MM.1S (cell line): ENCODE measurements at regions not wholly inside any gene's neighbourhood (a gene's known extent, or its start where the extent isn't known, plus 50 kb on each side); places are given as distances from the start of the nearest gene placed in this dataset.

Experiments used
- DNase-seq: peaks from one replicate; pipeline ENCODE4 v3.0.0-alpha.2; 2015
- H2AFZ ChIP-seq: fragments of 300-600 bp; sonication (generic); 2 replicates; pipeline ENCODE4 v1.6.0; 2016; ENCODE audit warnings: antibody characterized with exemption, low read length
- H3F3A ChIP-seq: fragments of 300-600 bp; sonication (generic); 2 replicates; pipeline ENCODE4 v1.6.1; 2016; ENCODE audit warnings: mild to moderate bottlenecking, antibody characterized with exemption, low read length, moderate library complexity, mixed read lengths; ENCODE audit not compliant: insufficient read depth
- H3K27ac ChIP-seq: fragments of 300-600 bp; sonication (generic); 2 replicates; pipeline ENCODE4 v1.5.1; 2016; ENCODE audit warnings: mild to moderate bottlenecking, low read length
- H3K27me3 ChIP-seq: fragments of 300-600 bp; sonication (generic); replicated peaks from 2 replicates; pipeline ENCODE4 v1.6.0; 2016; ENCODE audit warnings: low read length; ENCODE audit not compliant: insufficient read depth
- H3K36me3 ChIP-seq: fragments of 300-600 bp; sonication (generic); replicated peaks from 2 replicates; pipeline ENCODE4 v1.6.1; 2016; ENCODE audit warnings: mild to moderate bottlenecking, low read length, mixed read lengths; ENCODE audit not compliant: insufficient read depth
- H3K4me1 ChIP-seq: fragments of 300-600 bp; sonication (generic); 2 replicates; pipeline ENCODE4 v1.6.1; 2016; ENCODE audit warnings: low read length, mixed read lengths
- H3K4me2 ChIP-seq: fragments of 300-600 bp; sonication (generic); 2 replicates; pipeline ENCODE4 v1.6.0; 2016; ENCODE audit warnings: low read depth, low read length
- H3K4me3 ChIP-seq: fragments of 300-600 bp; sonication (generic); 2 replicates; pipeline ENCODE4 v1.5.1; 2016; ENCODE audit warnings: low read length, mixed read lengths
- H3K79me2 ChIP-seq: fragments of 300-600 bp; sonication (generic); 2 replicates; pipeline ENCODE4 v1.6.1; 2016; ENCODE audit warnings: mixed run types, low read length, mixed read lengths
- H3K9ac ChIP-seq: fragments of 300-600 bp; sonication (generic); 2 replicates; pipeline ENCODE4 v1.6.1; 2016; ENCODE audit warnings: low read length, mixed read lengths
- H3K9me2 ChIP-seq: fragments of 300-600 bp; sonication (generic); replicated peaks from 2 replicates; pipeline ENCODE4 v1.6.1; 2016; ENCODE audit warnings: mild to moderate bottlenecking, low read length, mixed read lengths; ENCODE audit not compliant: insufficient read depth
- H3K9me3 ChIP-seq: fragments of 300-600 bp; sonication (generic); replicated peaks from 2 replicates; pipeline ENCODE4 v1.6.1; 2016; ENCODE audit warnings: mild to moderate bottlenecking, low read length, mixed read lengths; ENCODE audit not compliant: insufficient read depth
- H4K20me1 ChIP-seq: fragments of 300-600 bp; sonication (generic); 2 replicates; pipeline ENCODE4 v1.6.1; 2016; ENCODE audit warnings: mild to moderate bottlenecking, low read length, moderate library complexity, mixed read lengths; ENCODE audit not compliant: insufficient read depth
- EZH2 ChIP-seq: fragments of 300-600 bp; sonication (generic); optimal IDR thresholded peaks from 2 replicates; pipeline ENCODE3; 2017; ENCODE audit warnings: low read depth, mild to moderate bottlenecking, antibody characterized with exemption, low read length, mixed read lengths
- EZH2phosphoT487 ChIP-seq: fragments of 300-600 bp; sonication (generic); IDR thresholded peaks from 2 replicates; pipeline ENCODE4 v1.6.1; 2018; ENCODE audit warnings: antibody characterized with exemption, low read length
- TF ChIP-seq, protein P1 (sequence below): fragments of 300-600 bp; sonication (generic); IDR thresholded peaks from 2 replicates; pipeline ENCODE4 v1.5.1; 2016; ENCODE audit warnings: antibody characterized with exemption, low read length, mixed read lengths

DNA sequence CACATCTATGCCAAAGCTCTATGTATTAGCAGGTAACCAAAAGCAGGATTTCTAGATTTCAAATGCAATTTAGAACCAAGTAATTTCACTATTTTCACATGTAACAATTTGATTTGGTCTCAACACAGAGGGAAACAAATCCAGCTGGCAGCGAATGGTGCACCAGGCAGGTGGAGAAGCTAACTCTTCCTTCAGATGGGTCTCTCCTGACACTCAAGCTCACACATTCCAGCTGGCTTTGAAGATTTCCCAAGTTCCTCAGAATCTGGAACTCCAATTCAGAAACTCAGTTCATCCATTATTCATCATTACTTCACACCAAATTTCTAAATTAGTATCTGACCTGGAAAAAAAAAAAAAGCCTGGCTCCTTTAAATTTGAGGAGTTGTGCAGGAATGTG is 318.1 kb upstream of the NECTIN3 start:
- TF ChIP-seq, protein P1, sequence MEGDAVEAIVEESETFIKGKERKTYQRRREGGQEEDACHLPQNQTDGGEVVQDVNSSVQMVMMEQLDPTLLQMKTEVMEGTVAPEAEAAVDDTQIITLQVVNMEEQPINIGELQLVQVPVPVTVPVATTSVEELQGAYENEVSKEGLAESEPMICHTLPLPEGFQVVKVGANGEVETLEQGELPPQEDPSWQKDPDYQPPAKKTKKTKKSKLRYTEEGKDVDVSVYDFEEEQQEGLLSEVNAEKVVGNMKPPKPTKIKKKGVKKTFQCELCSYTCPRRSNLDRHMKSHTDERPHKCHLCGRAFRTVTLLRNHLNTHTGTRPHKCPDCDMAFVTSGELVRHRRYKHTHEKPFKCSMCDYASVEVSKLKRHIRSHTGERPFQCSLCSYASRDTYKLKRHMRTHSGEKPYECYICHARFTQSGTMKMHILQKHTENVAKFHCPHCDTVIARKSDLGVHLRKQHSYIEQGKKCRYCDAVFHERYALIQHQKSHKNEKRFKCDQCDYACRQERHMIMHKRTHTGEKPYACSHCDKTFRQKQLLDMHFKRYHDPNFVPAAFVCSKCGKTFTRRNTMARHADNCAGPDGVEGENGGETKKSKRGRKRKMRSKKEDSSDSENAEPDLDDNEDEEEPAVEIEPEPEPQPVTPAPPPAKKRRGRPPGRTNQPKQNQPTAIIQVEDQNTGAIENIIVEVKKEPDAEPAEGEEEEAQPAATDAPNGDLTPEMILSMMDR = no peak
- TF ChIP-seq EZH2phosphoT487 (no peak), EZH2 (no peak)

DNA sequence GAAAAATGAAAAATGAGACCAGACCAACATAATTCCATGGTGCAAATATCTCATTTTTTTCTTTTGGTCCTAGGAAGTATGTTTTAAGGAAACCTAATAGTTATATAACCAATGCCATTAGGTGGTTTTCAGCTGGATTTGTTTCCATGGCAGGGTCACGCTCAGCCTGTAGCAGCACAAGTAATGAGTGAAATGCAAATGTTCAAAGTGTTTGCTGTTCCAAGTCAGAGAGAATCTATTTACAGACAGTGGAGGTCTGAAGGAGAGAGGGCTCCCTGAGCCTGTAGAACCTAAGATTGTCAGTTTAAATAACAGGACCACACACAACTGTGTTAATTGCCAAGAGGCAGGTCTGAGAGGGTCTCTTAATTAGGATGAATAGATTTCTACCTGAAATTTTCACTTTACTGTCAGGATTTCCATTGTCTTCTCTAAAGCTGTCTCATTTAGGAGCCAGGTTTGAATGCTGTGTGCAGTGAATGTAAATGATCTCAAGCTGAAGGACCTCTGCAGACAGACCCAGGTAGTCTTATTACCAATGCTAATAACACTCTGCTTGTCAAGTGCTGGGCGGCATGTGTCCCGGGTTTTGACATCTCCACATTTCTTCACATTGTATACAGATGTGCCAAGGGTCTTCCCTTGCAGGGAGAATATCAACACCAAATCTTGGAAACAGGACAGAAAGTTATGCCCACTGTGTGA is 317.3 kb upstream of the NECTIN3 start:
- H3K36me3 ChIP-seq = no peaks in the 10 kb centered on the region
- no peak overlapping the region for H3K27ac ChIP-seq
- no peaks in the 10 kb centered on the region for H3K79me2 ChIP-seq
- H3K27me3 ChIP-seq = no peaks in the 10 kb centered on the region
- no peak overlapping the region for H3K4me3 ChIP-seq
- TF ChIP-seq EZH2phosphoT487 (no peak), EZH2 (no peak)
- TF ChIP-seq, protein P1 = no peak
- no peak for DNase-seq
- no peak overlapping the region for H3K9ac ChIP-seq
- no peaks in the 10 kb centered on the region for H3K9me2 ChIP-seq
- H3F3A ChIP-seq = no peaks in the 10 kb centered on the region
- no peaks in the 10 kb centered on the region for H3K9me3 ChIP-seq
- no peak overlapping the region for H2AFZ ChIP-seq
- no peak overlapping the region for H3K4me2 ChIP-seq
- H4K20me1 ChIP-seq = no peaks in the 10 kb centered on the region
- no peaks in the 10 kb centered on the region for H3K4me1 ChIP-seq

More for the DNA sequence above, 318.1 kb upstream of the NECTIN3 start:
- no peak for DNase-seq
- no peak overlapping the region for H3K4me2 ChIP-seq
- H4K20me1 ChIP-seq = no peaks in the 10 kb centered on the region
- no peak overlapping the region for H3K4me3 ChIP-seq
- no peak overlapping the region for H3K9ac ChIP-seq
- no peaks in the 10 kb centered on the region for H3K36me3 ChIP-seq
- no peak overlapping the region for H3K27ac ChIP-seq
- H3K9me2 ChIP-seq = no peaks in the 10 kb centered on the region
- H3F3A ChIP-seq = no peaks in the 10 kb centered on the region
- H3K27me3 ChIP-seq = no peaks in the 10 kb centered on the region
- no peaks in the 10 kb centered on the region for H3K4me1 ChIP-seq
- no peak overlapping the region for H2AFZ ChIP-seq
- H3K9me3 ChIP-seq = no peaks in the 10 kb centered on the region
- no peaks in the 10 kb centered on the region for H3K79me2 ChIP-seq

DNA sequence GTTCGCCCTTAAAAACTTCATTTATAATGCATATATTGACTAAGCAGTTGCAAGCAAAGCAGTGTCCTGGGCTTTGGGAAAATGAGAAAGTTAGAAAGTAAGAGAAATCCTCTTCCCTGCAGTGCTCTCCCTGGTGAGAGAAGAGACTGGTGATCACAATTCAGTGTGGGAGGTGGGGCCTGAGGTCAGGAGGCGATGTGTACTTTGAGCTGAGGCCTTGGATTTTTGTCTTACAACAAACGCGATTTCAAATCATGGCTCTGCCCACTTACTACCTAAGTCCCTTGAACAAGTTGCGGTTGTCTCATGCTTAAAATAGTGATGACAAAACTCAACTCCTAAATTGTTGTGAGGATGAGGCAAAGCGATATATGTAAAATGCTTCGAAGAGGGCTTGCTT is 316.3 kb upstream of the NECTIN3 start:
- no peaks in the 10 kb centered on the region for H3K9me3 ChIP-seq
- no peak overlapping the region for H3K27ac ChIP-seq
- no peak for DNase-seq
- H3K27me3 ChIP-seq = no peaks in the 10 kb centered on the region
- no peaks in the 10 kb centered on the region for H3K79me2 ChIP-seq
- no peak overlapping the region for H3K9ac ChIP-seq
- H3K4me3 ChIP-seq = no peak overlapping the region
- H3K4me2 ChIP-seq = no peak overlapping the region
- TF ChIP-seq, protein P1 = no peak
- TF ChIP-seq EZH2phosphoT487 (no peak), EZH2 (no peak)
- H2AFZ ChIP-seq = no peak overlapping the region
- no peaks in the 10 kb centered on the region for H3F3A ChIP-seq
- H4K20me1 ChIP-seq = no peaks in the 10 kb centered on the region
- no peaks in the 10 kb centered on the region for H3K9me2 ChIP-seq
- no peaks in the 10 kb centered on the region for H3K4me1 ChIP-seq
- H3K36me3 ChIP-seq = no peaks in the 10 kb centered on the region
